ENCODE measurements at regions not wholly inside any gene's neighbourhood (a gene's known extent, or its start where the extent isn't known, plus 50 kb on each side); places are given as distances from the start of the nearest gene placed in this dataset.
A peak's percentile ranks its signal among the peaks of the same experiment; 100 is the strongest.

DNA sequence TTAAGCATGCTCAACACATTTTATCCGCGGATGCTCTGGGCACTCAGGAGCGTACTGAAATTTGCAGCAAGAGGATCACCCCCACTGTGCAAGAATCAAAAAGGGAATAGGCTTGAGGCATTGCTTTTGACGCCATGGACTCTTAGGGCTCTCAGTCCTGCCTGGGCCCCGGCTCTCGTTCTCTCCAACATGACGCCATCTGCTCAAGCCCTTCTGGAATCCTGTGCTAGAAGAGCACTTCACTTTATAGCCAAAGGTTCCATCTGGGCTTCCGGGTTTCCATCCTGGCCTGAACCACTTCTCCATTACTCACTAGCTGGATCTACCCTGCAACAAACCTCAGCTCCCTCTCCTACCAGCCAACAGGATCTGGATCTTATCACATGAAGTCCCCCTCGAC lies 105.3 kb downstream of the FOXF2 start:
- peaks cover 0 to 30% (median 26%) of the 10 kb centered on the region in 4 donors for H3K4me1 ChIP-seq
- WGBS, 2 donors, result 83 to 89% methylated on average over 9 of the region's 9 CpGs
- no peak overlapping the region for H3K27ac ChIP-seq
- H3K36me3 ChIP-seq, result no peaks in the 10 kb centered on the region
- intact Hi-C loops (cut with DNase I), result no loop called here
- H3K27me3 ChIP-seq, result no peaks in the 10 kb centered on the region
- H3K9me3 ChIP-seq, result no peaks in the 10 kb centered on the region
- no peak for DNase-seq
- no peak overlapping the region for H3K4me3 ChIP-seq
- TF ChIP-seq, protein P1, sequence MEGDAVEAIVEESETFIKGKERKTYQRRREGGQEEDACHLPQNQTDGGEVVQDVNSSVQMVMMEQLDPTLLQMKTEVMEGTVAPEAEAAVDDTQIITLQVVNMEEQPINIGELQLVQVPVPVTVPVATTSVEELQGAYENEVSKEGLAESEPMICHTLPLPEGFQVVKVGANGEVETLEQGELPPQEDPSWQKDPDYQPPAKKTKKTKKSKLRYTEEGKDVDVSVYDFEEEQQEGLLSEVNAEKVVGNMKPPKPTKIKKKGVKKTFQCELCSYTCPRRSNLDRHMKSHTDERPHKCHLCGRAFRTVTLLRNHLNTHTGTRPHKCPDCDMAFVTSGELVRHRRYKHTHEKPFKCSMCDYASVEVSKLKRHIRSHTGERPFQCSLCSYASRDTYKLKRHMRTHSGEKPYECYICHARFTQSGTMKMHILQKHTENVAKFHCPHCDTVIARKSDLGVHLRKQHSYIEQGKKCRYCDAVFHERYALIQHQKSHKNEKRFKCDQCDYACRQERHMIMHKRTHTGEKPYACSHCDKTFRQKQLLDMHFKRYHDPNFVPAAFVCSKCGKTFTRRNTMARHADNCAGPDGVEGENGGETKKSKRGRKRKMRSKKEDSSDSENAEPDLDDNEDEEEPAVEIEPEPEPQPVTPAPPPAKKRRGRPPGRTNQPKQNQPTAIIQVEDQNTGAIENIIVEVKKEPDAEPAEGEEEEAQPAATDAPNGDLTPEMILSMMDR (IDR thresholded peaks at IDR 0.05), result no peak
- TF ChIP-seq EP300 (IDR thresholded peaks at IDR 0.05), result no peak
- no peak for TF ChIP-seq POLR2AphosphoS5 (IDR thresholded peaks at IDR 0.05)
- no peak for TF ChIP-seq POLR2A (IDR thresholded peaks at IDR 0.05)

GRCh38 chr6:1495344-1495743 lies 106.0 kb downstream of the FOXF2 start:
- WGBS, 2 donors, result 88 to 91% methylated on average over 4 of the region's 4 CpGs

GRCh38 chr6:1496092-1496491 lies 106.7 kb downstream of the FOXF2 start:
- TF ChIP-seq EP300 (IDR thresholded peaks at IDR 0.05) (no peak), POLR2A (IDR thresholded peaks at IDR 0.05) (no peak), POLR2AphosphoS5 (IDR thresholded peaks at IDR 0.05) (no peak)
- TF ChIP-seq, protein P1 (IDR thresholded peaks at IDR 0.05), result no peak
- no peaks in the 10 kb centered on the region for H3K9me3 ChIP-seq
- intact Hi-C loops (cut with DNase I), result no loop called here
- no peak overlapping the region for H3K4me3 ChIP-seq
- DNase-seq, result no peak
- 86 to 95% methylated on average over 5 of the region's 5 CpGs for WGBS, 2 donors
- H3K36me3 ChIP-seq, result no peaks in the 10 kb centered on the region
- H3K4me1 ChIP-seq, result peaks cover 0 to 42% (median 34%) of the 10 kb centered on the region in 4 donors
- no peaks in the 10 kb centered on the region for H3K27me3 ChIP-seq
- H3K27ac ChIP-seq, result no peak overlapping the region

More at GRCh38 chr6:1495344-1495743, 106.0 kb downstream of the FOXF2 start:
- TF ChIP-seq POLR2AphosphoS5 (IDR thresholded peaks at IDR 0.05), result no peak
- TF ChIP-seq, protein P1 (IDR thresholded peaks at IDR 0.05), result no peak
- TF ChIP-seq POLR2A (IDR thresholded peaks at IDR 0.05), result no peak
- TF ChIP-seq EP300 (IDR thresholded peaks at IDR 0.05), result no peak
- Histone ChIP-seq H3K4me1 (peaks cover 0 to 36% (median 27%) of the 10 kb centered on the region in 4 donors), H3K9me3 (no peaks in the 10 kb centered on the region), H3K27me3 (no peaks in the 10 kb centered on the region), H3K4me3 (no peak overlapping the region), H3K27ac (no peak overlapping the region), H3K36me3 (no peaks in the 10 kb centered on the region)
- DNase-seq, result no peak
- intact Hi-C loops (cut with DNase I), result no loop called here

- no peaks in the 10 kb centered on the region for H3K27me3 ChIP-seq
- TF ChIP-seq, protein P1 (IDR thresholded peaks at IDR 0.05), result no peak
- TF ChIP-seq POLR2AphosphoS5 (IDR thresholded peaks at IDR 0.05) (peak; percentile 75 to 93 (median 84)), EP300 (IDR thresholded peaks at IDR 0.05) (peak in 3 of 4 donors; percentile 4 to 73 (median 53)), POLR2A (IDR thresholded peaks at IDR 0.05) (no peak)
- intact Hi-C loops (cut with DNase I), result no loop called here
- H3K36me3 ChIP-seq, result no peaks in the 10 kb centered on the region
- H3K9me3 ChIP-seq, result no peaks in the 10 kb centered on the region
- H3K4me3 ChIP-seq, result no peak overlapping the region
- H3K27ac ChIP-seq, result peak overlapping the region in 3 of 4 donors; percentile 55 to 68 (median 67)
- peaks cover 0 to 45% (median 38%) of the 10 kb centered on the region in 4 donors for H3K4me1 ChIP-seq
- peak; percentile 92 for DNase-seq
- WGBS, 2 donors, result 87 to 89% methylated on average over 16 of the region's 16 CpGs
Observed at GRCh38 chr6:1496836-1497760, 107.7 kb downstream of the FOXF2 start.
